Activated CD4-positive, alpha-beta T cell treated with anti-CD3 and anti-CD28 coated beads, Interleukin-2, amount 50 U/mL, for 16 hours (primary cell): ENCODE measurements at regions not wholly inside any gene's neighbourhood (a gene's known extent, or its start where the extent isn't known, plus 50 kb on each side); places are given as distances from the start of the nearest gene placed in this dataset.

Experiments
- DNase-seq: peaks from one replicate; pipeline ENCODE4 v3.0.0-alpha.2; 2020

DNA sequence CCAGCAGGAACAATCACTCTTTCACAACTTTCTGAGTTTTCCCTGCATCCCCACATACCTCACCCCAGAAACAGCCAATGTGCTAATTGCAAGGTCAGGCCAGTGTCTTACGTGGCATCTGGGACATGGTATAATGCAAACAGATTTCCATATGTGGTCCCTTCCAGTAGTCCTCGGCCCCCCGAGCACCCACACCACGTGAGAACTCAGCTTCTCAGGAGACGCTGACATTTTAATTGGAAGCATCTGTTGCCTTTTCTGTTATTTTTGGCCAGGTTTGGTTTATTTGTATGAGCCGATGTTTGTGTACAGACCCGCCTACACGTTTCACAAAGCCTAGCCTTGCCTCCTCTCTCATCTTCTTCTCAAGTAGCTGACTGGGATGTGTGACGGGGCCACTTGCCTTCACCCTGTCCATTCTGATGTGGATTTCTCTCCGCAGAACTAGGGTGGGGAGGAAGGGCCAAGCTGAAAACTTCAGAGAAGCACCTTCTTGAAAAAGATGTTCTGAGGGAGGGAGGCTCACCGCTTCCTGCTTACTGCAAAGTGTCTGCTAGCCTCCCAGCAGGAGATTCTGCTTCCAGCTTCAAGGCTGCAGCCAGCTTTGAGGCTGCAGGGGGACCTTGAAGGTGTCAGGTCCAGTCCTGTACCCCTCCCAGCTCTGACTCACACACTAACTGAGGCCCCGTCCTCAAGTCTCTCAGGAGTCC lies 109.6 kb upstream of the SLC14A2 start:
- DNase-seq, result no peak

- no peak for DNase-seq
Observed at GRCh38 chr18:45506951-45507350, 108.3 kb upstream of the SLC14A2 start.

- no peak for DNase-seq
Observed at GRCh38 chr18:45509535-45509934, 105.7 kb upstream of the SLC14A2 start.

- no peak for DNase-seq
Observed at GRCh38 chr18:45510656-45511055, 104.6 kb upstream of the SLC14A2 start.

DNA sequence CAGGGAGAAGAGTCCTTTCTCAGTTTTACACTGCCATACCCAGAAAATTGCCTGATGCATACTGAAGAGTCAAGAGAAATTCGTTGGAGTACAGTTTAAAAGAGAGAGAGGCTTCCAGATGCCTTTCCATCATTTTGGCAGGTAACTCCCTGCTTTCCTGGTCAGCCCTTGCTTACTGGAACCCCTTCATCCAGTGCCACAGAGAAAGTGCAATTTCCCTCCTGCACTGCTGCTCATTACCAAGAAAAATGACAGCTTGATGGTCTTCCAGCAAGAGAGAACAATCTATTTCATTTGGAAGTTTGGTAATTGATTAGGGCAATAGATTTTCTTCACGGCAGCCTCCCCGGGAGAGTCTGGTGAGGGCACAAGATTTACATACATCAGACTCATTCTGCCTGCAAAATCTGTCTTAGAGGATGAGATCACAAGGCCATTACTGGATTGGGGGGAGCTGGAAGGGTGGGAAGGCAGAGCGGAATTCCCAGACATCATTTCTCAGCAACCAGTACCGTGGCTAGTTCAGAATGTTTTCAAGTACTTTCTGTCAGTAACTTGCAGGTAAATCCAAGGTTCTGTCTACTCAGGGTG lies 102.8 kb upstream of the SLC14A2 start:
- no peak for DNase-seq

- no peak for DNase-seq
Observed at GRCh38 chr18:45517181-45517741, 98.0 kb upstream of the SLC14A2 start.

GRCh38 chr18:45518311-45519155 lies 96.7 kb upstream of the SLC14A2 start:
- DNase-seq, result no peak

DNA sequence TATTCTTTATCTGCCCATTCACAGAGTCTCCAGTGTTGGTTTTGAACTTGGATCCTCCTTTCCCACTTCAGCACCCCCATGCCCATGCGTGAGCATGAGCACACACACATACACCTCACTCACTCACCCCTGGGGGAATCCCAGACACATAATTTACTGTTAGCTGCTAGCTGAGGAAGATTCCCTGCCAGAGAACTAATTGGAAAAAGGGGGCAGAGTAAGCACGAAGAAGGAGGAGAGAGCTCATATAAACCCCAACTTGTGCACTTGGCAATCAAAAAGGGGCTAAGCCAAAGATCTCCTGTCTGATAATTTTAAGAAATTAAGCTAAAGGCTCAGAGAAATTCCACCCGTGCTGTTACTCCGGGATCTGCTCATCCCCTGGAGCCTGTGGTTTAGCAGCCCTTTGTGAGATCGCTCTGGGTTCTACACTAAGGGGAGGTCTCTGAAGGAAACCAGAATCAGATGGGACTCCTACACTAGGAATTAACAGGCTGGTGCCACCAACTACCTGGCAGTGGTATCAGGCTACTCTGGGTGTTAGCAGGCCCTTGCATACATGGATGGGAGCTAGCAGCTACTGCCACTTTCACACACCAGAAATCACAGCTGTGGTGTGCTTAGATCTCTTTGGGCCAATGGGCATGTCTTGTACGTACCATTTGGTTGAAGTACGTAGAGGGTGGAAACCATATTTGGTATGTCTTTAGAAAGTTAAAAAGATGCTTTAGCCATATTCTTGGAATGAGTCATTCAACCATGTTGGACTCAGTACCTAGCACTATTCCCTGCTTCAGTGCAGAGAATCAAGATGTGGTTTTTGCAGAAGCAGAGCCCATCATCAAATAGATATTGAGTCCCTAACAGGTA lies 95.6 kb upstream of the SLC14A2 start:
- DNase-seq, result no peak

DNA sequence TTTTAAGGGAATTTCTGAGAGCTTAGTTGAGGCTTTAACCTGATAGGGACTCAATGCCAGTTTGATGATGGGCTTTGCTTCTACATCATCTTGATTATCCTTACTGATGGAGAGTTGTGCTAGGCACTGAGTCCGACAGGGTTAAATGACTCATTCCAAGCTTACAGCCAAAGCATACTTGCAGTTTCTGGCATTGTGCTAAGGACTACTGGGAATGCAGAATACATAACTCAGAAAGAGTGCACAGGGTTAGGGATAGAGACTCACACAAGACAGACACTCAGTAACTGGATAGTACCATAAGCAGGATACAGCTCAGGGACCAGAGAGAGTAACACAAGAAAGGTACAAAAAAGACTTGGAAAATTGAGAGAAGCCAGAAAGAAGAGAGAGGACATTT lies 94.1 kb upstream of the SLC14A2 start:
- DNase-seq, result no peak

GRCh38 chr18:45521777-45522176 lies 93.5 kb upstream of the SLC14A2 start:
- DNase-seq, result peak; percentile 18

DNA sequence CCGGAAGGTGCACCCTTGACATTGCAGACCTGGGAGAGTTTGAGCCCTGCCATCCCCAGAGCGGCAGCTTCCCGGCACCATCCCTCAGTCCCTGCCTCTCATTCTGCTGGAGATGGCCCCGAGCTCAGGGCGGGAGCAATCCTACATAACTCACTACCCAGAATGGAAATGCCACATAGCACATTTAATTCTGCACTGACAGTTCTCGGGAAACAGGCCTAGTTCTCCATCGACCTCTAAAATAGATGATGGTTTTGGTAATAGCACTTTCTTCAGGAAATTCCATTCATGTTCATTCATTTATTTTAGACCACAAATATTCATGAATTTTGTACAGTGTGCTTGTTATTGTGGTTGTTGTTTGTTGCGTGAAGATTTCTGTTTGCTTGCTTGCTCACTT lies 92.9 kb upstream of the SLC14A2 start:
- no peak for DNase-seq

GRCh38 chr18:45525301-45525700 lies 90.0 kb upstream of the SLC14A2 start:
- DNase-seq, result no peak

GRCh38 chr18:45526114-45526841 lies 89.0 kb upstream of the SLC14A2 start:
- DNase-seq, result no peak

DNA sequence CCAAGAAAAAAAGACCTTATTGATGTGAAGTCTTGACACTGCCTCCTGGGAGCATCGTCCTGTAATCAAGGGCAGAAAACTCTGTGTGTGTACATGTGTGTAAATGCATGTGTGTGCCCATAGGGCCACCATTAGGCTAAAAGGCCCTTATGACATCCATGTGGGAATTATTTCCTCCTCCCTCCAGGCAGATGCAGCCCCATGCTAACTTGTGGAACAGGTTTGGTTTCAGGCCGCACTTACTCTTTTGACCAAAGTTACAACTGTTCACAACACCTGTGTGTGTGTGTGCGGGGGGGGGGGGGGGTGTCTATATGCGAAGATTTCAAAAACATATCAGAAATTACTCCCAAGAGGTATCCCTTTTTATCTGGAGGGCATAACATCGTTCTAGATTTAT lies 87.4 kb upstream of the SLC14A2 start:
- DNase-seq, result no peak

GRCh38 chr18:45528712-45529336 lies 86.5 kb upstream of the SLC14A2 start:
- no peak for DNase-seq

- no peak for DNase-seq
Observed at GRCh38 chr18:45538444-45538843, 76.8 kb upstream of the SLC14A2 start.

- no peak for DNase-seq
Observed at GRCh38 chr18:45539491-45539891, 75.8 kb upstream of the SLC14A2 start.

- DNase-seq, result no peak
Observed at GRCh38 chr18:45540125-45540524, 75.2 kb upstream of the SLC14A2 start.

- no peak for DNase-seq
Observed at GRCh38 chr18:45541421-45541820, 73.9 kb upstream of the SLC14A2 start.

- no peak for DNase-seq
Observed at GRCh38 chr18:45542043-45542442, 73.2 kb upstream of the SLC14A2 start.

DNA sequence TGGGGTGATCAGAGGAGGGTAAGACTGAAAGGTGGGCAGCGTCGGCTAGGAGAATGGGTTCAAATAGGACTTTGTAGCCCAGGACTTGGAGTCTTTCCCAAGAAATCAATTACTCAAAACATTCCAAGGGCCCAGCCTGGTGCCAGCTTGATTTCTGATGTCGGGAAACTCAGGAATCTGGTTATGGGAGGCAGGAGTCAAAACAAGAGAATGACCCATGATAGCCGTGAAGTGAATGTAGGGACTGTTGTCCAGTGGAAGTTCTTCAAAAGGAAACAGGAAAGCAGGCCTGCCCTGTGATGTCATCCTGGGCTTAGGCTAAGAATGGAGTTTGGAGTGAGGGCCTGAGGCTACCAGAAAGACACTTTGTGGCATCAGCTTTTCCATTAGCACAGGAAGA lies 67.4 kb upstream of the SLC14A2 start:
- no peak for DNase-seq
